Activated CD8-positive, alpha-beta T cell treated with anti-CD3 and anti-CD28 coated beads for 36 hours (primary cell): ENCODE measurements at regions not wholly inside any gene's neighbourhood (a gene's known extent, or its start where the extent isn't known, plus 50 kb on each side); places are given as distances from the start of the nearest gene placed in this dataset.

Experiments
- ATAC-seq: fragments of 200-7000 bp; cut with Tn5 transposase; one replicate; pipeline ENCODE4 v1.10.0; 2021; ENCODE audit warnings: mild to moderate bottlenecking, moderate library complexity
- CTCF ChIA-PET: fragments of 350-600 bp; sonication (Branson Sonifier 250); formaldehyde crosslinking; loops from one replicate; lab custom pipeline; 2021; ENCODE audit warnings: antibody characterized with exemption; lab: Charles Lee
- POLR2A ChIA-PET: fragments of 350-600 bp; sonication (Branson Sonifier 250); formaldehyde crosslinking; loops from one replicate; lab custom pipeline; 2021; ENCODE audit warnings: antibody characterized with exemption; lab: Charles Lee
- DNase-seq: peaks from one replicate; pipeline ENCODE4 v3.0.0-alpha.2; 2020
- H3K27ac Mint-ChIP-seq: one replicate; pipeline ENCODE4 v1.8.0; 2021; ENCODE audit warnings: mild to moderate bottlenecking, mixed read lengths
- H3K27me3 Mint-ChIP-seq: one replicate; pipeline ENCODE4 v1.8.0; 2021; ENCODE audit warnings: mixed read lengths
- H3K36me3 Mint-ChIP-seq: one replicate; pipeline ENCODE4 v1.8.0; 2021; ENCODE audit warnings: low read depth, mixed read lengths
- H3K4me1 Mint-ChIP-seq: one replicate; pipeline ENCODE4 v1.8.0; 2021; ENCODE audit warnings: low read depth, mixed read lengths
- H3K4me3 Mint-ChIP-seq: one replicate; pipeline ENCODE4 v1.8.0; 2021; ENCODE audit warnings: mild to moderate bottlenecking, moderate library complexity, mixed read lengths
- H3K9me3 Mint-ChIP-seq: one replicate; pipeline ENCODE4 v1.8.0; 2021; ENCODE audit warnings: mixed read lengths
- CTCF ChIP-seq: fragments of 200-600 bp; IDR thresholded peaks from one replicate; pipeline ENCODE4 v1.8.0; 2022; ENCODE audit warnings: antibody characterized with exemption, mild to moderate bottlenecking
- intact Hi-C: fragments of 100-400 bp; cut with micrococcal nuclease; formaldehyde crosslinking; loops from one replicate; pipeline ENCODE4 v1.10.0; 2022

GRCh38 chr2:21814588-21815149 is 690.9 kb downstream of the TDRD15 start:
- TF ChIP-seq CTCF, result no peak
- H3K27me3 Mint-ChIP-seq, result no peaks in the 10 kb centered on the region
- no peak overlapping the region for H3K4me3 Mint-ChIP-seq
- ChIA-PET POLR2A (no interaction called here), CTCF (no interaction called here)
- H3K36me3 Mint-ChIP-seq, result no peaks in the 10 kb centered on the region
- intact Hi-C loops, result no loop called here
- DNase-seq (no peak), ATAC-seq (no peak)
- no peak overlapping the region for H3K27ac Mint-ChIP-seq
- peaks cover 5% of the 10 kb centered on the region for H3K9me3 Mint-ChIP-seq
- H3K4me1 Mint-ChIP-seq, result no peaks in the 10 kb centered on the region

- no peak overlapping the region for H3K4me3 Mint-ChIP-seq
- DNase-seq (no peak), ATAC-seq (no peak)
- peaks cover 5% of the 10 kb centered on the region for H3K9me3 Mint-ChIP-seq
- intact Hi-C loops, result no loop called here
- no peak overlapping the region for H3K27ac Mint-ChIP-seq
- TF ChIP-seq CTCF, result no peak
- no peaks in the 10 kb centered on the region for H3K27me3 Mint-ChIP-seq
- ChIA-PET CTCF (no interaction called here), POLR2A (no interaction called here)
- H3K36me3 Mint-ChIP-seq, result no peaks in the 10 kb centered on the region
- H3K4me1 Mint-ChIP-seq, result no peaks in the 10 kb centered on the region
Observed at GRCh38 chr2:21818212-21818795, 694.5 kb downstream of the TDRD15 start.

- Mint-ChIP-seq H3K36me3 (no peaks in the 10 kb centered on the region), H3K27me3 (no peaks in the 10 kb centered on the region), H3K4me1 (no peaks in the 10 kb centered on the region), H3K9me3 (peaks cover 5% of the 10 kb centered on the region), H3K4me3 (no peak overlapping the region), H3K27ac (no peak overlapping the region)
- intact Hi-C loops, result no loop called here
- POLR2A ChIA-PET, result interaction anchor here (1.1 kb wide), 1 partner anchor 16 kb away, joined by 3 read pairs; no protein-coding TSS in a partner anchor
- ATAC-seq, result no peak
- no peak for TF ChIP-seq CTCF
- no peak for DNase-seq
- CTCF ChIA-PET, result no interaction called here
Observed at GRCh38 chr2:21819454-21819853, 695.7 kb downstream of the TDRD15 start.

GRCh38 chr2:21820271-21820670 is 696.5 kb downstream of the TDRD15 start:
- ATAC-seq, result no peak

More at GRCh38 chr2:21820271-21820670, 696.5 kb downstream of the TDRD15 start:
- no peak for TF ChIP-seq CTCF
- Mint-ChIP-seq H3K27me3 (no peaks in the 10 kb centered on the region), H3K4me3 (no peak overlapping the region), H3K36me3 (no peaks in the 10 kb centered on the region), H3K27ac (no peak overlapping the region), H3K9me3 (peaks cover 5% of the 10 kb centered on the region), H3K4me1 (no peaks in the 10 kb centered on the region)
- ChIA-PET CTCF (no interaction called here), POLR2A (interaction anchor here (1.1 kb wide), 1 partner anchor 17 kb away, joined by 3 read pairs; no protein-coding TSS in a partner anchor)
- intact Hi-C loops, result no loop called here
- DNase-seq, result no peak
